ENCODE measurements at regions not wholly inside any gene's neighbourhood (a gene's known extent, or its start where the extent isn't known, plus 50 kb on each side); places are given as distances from the start of the nearest gene placed in this dataset.

DNA sequence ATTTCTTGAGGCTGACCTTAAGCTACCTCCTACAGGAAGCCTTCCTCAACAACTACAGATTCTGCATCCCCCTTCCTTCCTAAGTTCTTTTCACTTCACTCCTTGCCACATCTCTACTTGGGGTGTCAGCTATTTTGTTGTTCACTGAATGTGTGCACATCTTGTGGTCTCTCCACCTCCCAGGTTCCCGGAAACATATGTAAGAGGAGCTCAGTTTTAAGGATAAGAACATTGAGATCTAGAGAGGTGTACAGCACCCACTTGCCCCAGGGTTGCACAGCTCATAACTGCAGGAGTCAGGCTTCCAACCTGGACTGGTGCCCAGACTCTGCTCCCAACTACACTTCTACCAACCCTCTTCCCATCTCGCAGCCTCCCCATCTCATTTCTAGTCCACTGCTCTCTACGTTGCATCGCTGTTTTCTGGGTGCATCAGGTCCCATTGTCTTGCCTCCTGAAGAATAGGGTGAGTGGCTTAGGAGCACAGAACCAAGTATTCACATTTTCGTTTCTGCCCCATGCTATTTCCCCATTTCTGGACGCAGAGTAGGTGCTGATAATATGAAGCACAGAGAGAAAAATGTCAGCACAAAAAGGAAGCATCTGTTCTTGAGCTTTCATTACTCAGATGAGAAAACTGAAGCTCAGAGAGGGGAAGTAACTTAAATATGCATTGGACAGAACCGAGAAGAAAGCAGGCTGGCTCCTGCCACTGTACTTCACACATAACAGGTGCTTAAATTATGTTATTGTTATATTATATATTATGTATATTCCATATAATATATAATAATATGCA is 292.0 kb upstream of the CCL2 start:
- Histone ChIP-seq H3K27me3 (ENCODE audit: control insufficient read depth in 1 of 2, insufficient read depth in 2 of 2, low read length in 2 of 2) (no peaks in the 10 kb centered on the region; a peak in 2 of 5 replicates), H3K9me3 (ENCODE audit: low read length) (peaks cover 33% of the 10 kb centered on the region), H4K20me1 (ENCODE audit: insufficient read depth, low read length) (no peaks in the 10 kb centered on the region), H3K4me2 (ENCODE audit: low read depth, low read length) (no peak overlapping the region), H3K36me3 (replicated peaks in 1 of 2; ENCODE audit: control insufficient read depth in 1 of 2, insufficient read depth in 2 of 2, low read length in 2 of 2) (no peaks in the 10 kb centered on the region), H3K4me3 (replicated peaks in 1 of 3; ENCODE audit: insufficient read depth in 1 of 3, low read depth in 2 of 3, low read length in 3 of 3) (no peak overlapping the region), H3K4me1 (ENCODE audit: insufficient read depth, low read length) (no peaks in the 10 kb centered on the region), H2AFZ (ENCODE audit: low read length) (no peak overlapping the region), H3K9ac (ENCODE audit: insufficient read depth, low read depth, low read length) (no peak overlapping the region), H3K27ac (ENCODE audit: extremely low read length, insufficient read depth, low read length) (no peak overlapping the region), H3K79me2 (ENCODE audit: insufficient read depth, low read length) (no peaks in the 10 kb centered on the region)
- in situ Hi-C loops (cut with HindIII; ENCODE audit: extremely low pct_ligation_motif_present, low pct_unique_long_range_greater_than_20kb) (no loop called here), intact Hi-C loops (cut with micrococcal nuclease; ENCODE audit: unreplicated experiment) (no loop called here)
- no TSS peak for BruUV-seq (replicated peaks)
- ChIA-PET POLR2A (no interaction called here), CTCF (ENCODE audit: low intra/inter-chr PET ratio, low total read pairs) (no interaction called here)
- DNase-seq (ENCODE audit: low spot score) (no peak), FAIRE-seq (no peak), ATAC-seq (no peak)
- TF ChIP-seq FOSL2 (CRISPR knock-in tag; IDR thresholded peaks at IDR 0.05) (no peak), ZNF780A (CRISPR knock-in tag; IDR thresholded peaks at IDR 0.05) (no peak), NFYC (CRISPR knock-in tag; IDR thresholded peaks at IDR 0.05) (no peak), ZNF850 (CRISPR knock-in tag; conservative IDR thresholded peaks at IDR 0.05) (no peak), ZNF383 (CRISPR knock-in tag; IDR thresholded peaks at IDR 0.05; ENCODE audit: borderline replicate concordance) (no peak), ZKSCAN5 (CRISPR knock-in tag; IDR thresholded peaks at IDR 0.05) (no peak), ZNF234 (CRISPR knock-in tag; conservative IDR thresholded peaks at IDR 0.05) (no peak), NR1H2 (CRISPR knock-in tag; IDR thresholded peaks at IDR 0.05; ENCODE audit: borderline replicate concordance, low read depth) (no peak), ZNF772 (CRISPR knock-in tag; IDR thresholded peaks at IDR 0.05) (no peak), NPAS2 (CRISPR knock-in tag; IDR thresholded peaks at IDR 0.05; ENCODE audit: borderline replicate concordance) (no peak), JUNB (CRISPR knock-in tag; IDR thresholded peaks at IDR 0.05; ENCODE audit: borderline replicate concordance) (no peak), GABPA (IDR thresholded peaks at IDR 0.05; ENCODE audit: low read depth, low read length) (no peak), GABPA (CRISPR knock-in tag; IDR thresholded peaks at IDR 0.05; ENCODE audit: low read depth) (no peak), DMAP1 (CRISPR knock-in tag; IDR thresholded peaks at IDR 0.05) (no peak), ZNF354B (CRISPR knock-in tag; IDR thresholded peaks at IDR 0.05) (no peak), ZNF768 (CRISPR knock-in tag; IDR thresholded peaks at IDR 0.05) (no peak), HDAC6 (IDR thresholded peaks at IDR 0.05; ENCODE audit: low read depth, low read length) (no peak), NFE2L1 (CRISPR knock-in tag; IDR thresholded peaks at IDR 0.05; ENCODE audit: borderline replicate concordance) (no peak)
- TF ChIP-seq, protein P1, sequence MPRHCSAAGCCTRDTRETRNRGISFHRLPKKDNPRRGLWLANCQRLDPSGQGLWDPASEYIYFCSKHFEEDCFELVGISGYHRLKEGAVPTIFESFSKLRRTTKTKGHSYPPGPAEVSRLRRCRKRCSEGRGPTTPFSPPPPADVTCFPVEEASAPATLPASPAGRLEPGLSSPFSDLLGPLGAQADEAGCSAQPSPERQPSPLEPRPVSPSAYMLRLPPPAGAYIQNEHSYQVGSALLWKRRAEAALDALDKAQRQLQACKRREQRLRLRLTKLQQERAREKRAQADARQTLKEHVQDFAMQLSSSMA (CRISPR knock-in tag; IDR thresholded peaks at IDR 0.05): no peak
- TF ChIP-seq, protein P2, sequence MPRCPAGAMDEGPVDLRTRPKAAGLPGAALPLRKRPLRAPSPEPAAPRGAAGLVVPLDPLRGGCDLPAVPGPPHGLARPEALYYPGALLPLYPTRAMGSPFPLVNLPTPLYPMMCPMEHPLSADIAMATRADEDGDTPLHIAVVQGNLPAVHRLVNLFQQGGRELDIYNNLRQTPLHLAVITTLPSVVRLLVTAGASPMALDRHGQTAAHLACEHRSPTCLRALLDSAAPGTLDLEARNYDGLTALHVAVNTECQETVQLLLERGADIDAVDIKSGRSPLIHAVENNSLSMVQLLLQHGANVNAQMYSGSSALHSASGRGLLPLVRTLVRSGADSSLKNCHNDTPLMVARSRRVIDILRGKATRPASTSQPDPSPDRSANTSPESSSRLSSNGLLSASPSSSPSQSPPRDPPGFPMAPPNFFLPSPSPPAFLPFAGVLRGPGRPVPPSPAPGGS (CRISPR knock-in tag; IDR thresholded peaks at IDR 0.05): no peak
- TF ChIP-seq, protein P3, sequence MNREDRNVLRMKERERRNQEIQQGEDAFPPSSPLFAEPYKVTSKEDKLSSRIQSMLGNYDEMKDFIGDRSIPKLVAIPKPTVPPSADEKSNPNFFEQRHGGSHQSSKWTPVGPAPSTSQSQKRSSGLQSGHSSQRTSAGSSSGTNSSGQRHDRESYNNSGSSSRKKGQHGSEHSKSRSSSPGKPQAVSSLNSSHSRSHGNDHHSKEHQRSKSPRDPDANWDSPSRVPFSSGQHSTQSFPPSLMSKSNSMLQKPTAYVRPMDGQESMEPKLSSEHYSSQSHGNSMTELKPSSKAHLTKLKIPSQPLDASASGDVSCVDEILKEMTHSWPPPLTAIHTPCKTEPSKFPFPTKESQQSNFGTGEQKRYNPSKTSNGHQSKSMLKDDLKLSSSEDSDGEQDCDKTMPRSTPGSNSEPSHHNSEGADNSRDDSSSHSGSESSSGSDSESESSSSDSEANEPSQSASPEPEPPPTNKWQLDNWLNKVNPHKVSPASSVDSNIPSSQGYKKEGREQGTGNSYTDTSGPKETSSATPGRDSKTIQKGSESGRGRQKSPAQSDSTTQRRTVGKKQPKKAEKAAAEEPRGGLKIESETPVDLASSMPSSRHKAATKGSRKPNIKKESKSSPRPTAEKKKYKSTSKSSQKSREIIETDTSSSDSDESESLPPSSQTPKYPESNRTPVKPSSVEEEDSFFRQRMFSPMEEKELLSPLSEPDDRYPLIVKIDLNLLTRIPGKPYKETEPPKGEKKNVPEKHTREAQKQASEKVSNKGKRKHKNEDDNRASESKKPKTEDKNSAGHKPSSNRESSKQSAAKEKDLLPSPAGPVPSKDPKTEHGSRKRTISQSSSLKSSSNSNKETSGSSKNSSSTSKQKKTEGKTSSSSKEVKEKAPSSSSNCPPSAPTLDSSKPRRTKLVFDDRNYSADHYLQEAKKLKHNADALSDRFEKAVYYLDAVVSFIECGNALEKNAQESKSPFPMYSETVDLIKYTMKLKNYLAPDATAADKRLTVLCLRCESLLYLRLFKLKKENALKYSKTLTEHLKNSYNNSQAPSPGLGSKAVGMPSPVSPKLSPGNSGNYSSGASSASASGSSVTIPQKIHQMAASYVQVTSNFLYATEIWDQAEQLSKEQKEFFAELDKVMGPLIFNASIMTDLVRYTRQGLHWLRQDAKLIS (CRISPR knock-in tag; IDR thresholded peaks at IDR 0.05): no peak
- 5% methylated on average over 7 of the region's 7 CpGs for WGBS (ENCODE audit: low lambda C conversion rate)

Data from HepG2 (cell line).